ENCODE measurements at regions not wholly inside any gene's neighbourhood (a gene's known extent, or its start where the extent isn't known, plus 50 kb on each side); places are given as distances from the start of the nearest gene placed in this dataset.

DNA sequence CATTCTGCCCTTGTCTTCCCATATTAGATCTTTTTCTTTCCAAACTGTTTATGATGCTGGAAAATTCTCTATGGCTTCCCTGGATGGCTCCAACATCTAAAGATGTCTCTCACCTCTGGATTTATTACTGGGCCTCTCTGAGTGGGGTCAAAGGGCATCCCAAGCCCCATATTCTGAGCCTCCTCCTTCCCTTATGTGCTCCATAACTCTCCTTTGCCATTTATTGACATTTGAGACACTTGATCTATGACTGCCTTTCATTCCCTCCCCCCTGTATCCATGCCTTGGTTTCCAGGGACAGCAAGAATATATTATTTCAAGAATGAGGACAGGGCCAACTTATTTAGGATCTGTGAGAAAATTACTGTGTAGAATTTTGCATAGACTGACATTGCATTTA is 369.3 kb upstream of the ONECUT1 start:
- TF ChIP-seq, protein P1, sequence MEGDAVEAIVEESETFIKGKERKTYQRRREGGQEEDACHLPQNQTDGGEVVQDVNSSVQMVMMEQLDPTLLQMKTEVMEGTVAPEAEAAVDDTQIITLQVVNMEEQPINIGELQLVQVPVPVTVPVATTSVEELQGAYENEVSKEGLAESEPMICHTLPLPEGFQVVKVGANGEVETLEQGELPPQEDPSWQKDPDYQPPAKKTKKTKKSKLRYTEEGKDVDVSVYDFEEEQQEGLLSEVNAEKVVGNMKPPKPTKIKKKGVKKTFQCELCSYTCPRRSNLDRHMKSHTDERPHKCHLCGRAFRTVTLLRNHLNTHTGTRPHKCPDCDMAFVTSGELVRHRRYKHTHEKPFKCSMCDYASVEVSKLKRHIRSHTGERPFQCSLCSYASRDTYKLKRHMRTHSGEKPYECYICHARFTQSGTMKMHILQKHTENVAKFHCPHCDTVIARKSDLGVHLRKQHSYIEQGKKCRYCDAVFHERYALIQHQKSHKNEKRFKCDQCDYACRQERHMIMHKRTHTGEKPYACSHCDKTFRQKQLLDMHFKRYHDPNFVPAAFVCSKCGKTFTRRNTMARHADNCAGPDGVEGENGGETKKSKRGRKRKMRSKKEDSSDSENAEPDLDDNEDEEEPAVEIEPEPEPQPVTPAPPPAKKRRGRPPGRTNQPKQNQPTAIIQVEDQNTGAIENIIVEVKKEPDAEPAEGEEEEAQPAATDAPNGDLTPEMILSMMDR (conservative IDR thresholded peaks at IDR 0.05) = no peak
- TF ChIP-seq ZFX (IDR thresholded peaks at IDR 0.05) = no peak

Data from C4-2B (cell line).